Activated CD8-positive, alpha-beta T cell treated with anti-CD3 and anti-CD28 coated beads, Interleukin-2, amount 10 ng/mL, durations not matched to agents 7 days and 5 days (primary cell): ENCODE measurements at regions not wholly inside any gene's neighbourhood (a gene's known extent, or its start where the extent isn't known, plus 50 kb on each side); places are given as distances from the start of the nearest gene placed in this dataset.
A peak's percentile ranks its signal among the peaks of the same experiment; 100 is the strongest.

Experiments used
- ATAC-seq: fragments of 150-1000 bp; cut with Tn5 transposase; one replicate; pipeline ENCODE4 v1.10.0; 2021; ENCODE audit warnings: moderate library complexity
- CTCF ChIA-PET: fragments of 350-600 bp; sonication (Branson Sonifier 250); formaldehyde crosslinking; loops from one replicate; lab custom pipeline; 2021; ENCODE audit warnings: antibody characterized with exemption; lab: Charles Lee
- POLR2A ChIA-PET: fragments of 350-600 bp; sonication (Branson Sonifier 250); formaldehyde crosslinking; loops from one replicate; lab custom pipeline; 2021; ENCODE audit warnings: antibody characterized with exemption; lab: Charles Lee
- DNase-seq: peaks from one replicate; pipeline ENCODE4 v3.0.0-alpha.2; 2020
- H3K27ac Mint-ChIP-seq: one replicate; pipeline ENCODE4 v1.8.0; 2021; ENCODE audit warnings: mild to moderate bottlenecking, mixed read lengths
- H3K27me3 Mint-ChIP-seq: one replicate; pipeline ENCODE4 v1.8.0; 2021; ENCODE audit warnings: low read depth, mixed read lengths
- H3K36me3 Mint-ChIP-seq: one replicate; pipeline ENCODE4 v1.8.0; 2021; ENCODE audit warnings: low read depth, mixed read lengths
- H3K4me1 Mint-ChIP-seq: one replicate; pipeline ENCODE4 v1.8.0; 2021; ENCODE audit warnings: low read depth, mixed read lengths
- H3K4me3 Mint-ChIP-seq: one replicate; pipeline ENCODE4 v1.8.0; 2021; ENCODE audit warnings: mild to moderate bottlenecking, mixed read lengths
- H3K9me3 Mint-ChIP-seq: one replicate; pipeline ENCODE4 v1.8.0; 2022; ENCODE audit warnings: mixed read lengths; ENCODE audit not compliant: insufficient read depth

DNA sequence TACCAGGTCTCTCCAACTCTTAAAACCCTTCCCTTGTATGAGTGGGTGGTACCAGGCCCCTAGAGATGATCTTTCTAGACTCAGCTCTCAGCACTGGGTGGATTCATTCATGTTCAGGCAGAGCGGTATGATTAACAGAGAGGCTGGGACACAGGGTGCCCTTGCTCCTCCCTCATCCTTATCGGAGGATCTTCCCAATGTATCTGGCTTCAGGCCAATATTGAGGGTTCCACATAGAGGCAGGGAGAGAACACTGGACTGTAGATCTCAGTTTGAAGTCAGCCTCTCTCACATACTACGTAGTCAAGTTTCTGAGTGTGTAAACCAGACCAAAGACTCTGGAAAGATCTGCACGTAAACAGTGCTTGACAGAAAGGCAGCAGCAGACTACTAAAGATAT is 366.2 kb downstream of the DHX35 start:
- Mint-ChIP-seq H3K27me3 (peaks cover 3% of the 10 kb centered on the region), H3K4me3 (no peak overlapping the region), H3K27ac (no peak overlapping the region), H3K4me1 (no peaks in the 10 kb centered on the region), H3K9me3 (no peaks in the 10 kb centered on the region), H3K36me3 (no peaks in the 10 kb centered on the region)
- no peak for ATAC-seq
- ChIA-PET POLR2A (no interaction called here), CTCF (no interaction called here)
- DNase-seq = no peak

DNA sequence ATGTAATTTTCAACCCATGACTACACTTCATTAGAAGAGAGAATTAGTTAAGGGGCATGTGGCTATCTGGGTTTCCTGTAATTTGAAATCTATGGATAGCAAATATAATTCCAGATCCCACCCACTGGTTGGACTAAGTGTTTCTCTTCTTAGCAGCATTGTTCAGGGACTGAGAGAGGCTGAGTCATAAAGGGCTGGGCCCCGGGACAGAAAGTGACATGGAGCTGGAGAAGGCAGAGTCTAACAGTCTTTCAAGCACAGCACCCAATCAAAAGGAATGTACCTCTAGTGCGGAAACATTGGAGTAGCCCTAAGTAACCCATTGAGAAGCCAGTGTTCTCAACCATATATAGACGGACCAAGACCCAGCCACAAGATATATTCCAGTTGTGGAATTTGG is 363.9 kb downstream of the DHX35 start:
- DNase-seq (no peak), ATAC-seq (no peak)
- Mint-ChIP-seq H3K4me3 (no peak overlapping the region), H3K27ac (no peak overlapping the region), H3K36me3 (no peaks in the 10 kb centered on the region), H3K27me3 (peaks cover 5% of the 10 kb centered on the region), H3K9me3 (no peaks in the 10 kb centered on the region), H3K4me1 (no peaks in the 10 kb centered on the region)
- CTCF ChIA-PET = no interaction called here
- POLR2A ChIA-PET = no interaction called here

DNA sequence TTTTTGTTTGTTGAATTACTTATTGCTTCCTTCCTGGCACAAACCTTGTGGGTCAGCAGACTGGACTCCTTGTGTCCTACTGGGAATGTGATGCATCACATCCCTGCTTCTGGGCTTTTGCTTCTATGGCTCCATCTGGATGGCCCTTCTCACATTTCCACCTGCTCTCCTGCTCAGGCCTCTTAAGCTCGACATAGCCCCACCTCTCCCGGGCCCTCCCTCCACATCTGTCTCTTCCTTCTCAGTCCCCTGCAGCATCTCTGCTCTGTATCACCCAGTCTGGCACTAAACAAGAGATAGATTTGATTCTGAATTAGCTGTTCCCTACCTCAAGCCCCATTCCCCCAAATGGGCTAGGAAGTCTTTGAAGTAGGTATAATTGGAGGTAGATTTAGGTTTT is 356.8 kb downstream of the DHX35 start:
- no peaks in the 10 kb centered on the region for H3K4me1 Mint-ChIP-seq
- CTCF ChIA-PET = no interaction called here
- POLR2A ChIA-PET = no interaction called here
- peaks cover 5% of the 10 kb centered on the region for H3K27me3 Mint-ChIP-seq
- H3K36me3 Mint-ChIP-seq = no peaks in the 10 kb centered on the region
- no peaks in the 10 kb centered on the region for H3K9me3 Mint-ChIP-seq
- ATAC-seq = no peak
- DNase-seq = no peak
- no peak overlapping the region for H3K4me3 Mint-ChIP-seq
- no peak overlapping the region for H3K27ac Mint-ChIP-seq

DNA sequence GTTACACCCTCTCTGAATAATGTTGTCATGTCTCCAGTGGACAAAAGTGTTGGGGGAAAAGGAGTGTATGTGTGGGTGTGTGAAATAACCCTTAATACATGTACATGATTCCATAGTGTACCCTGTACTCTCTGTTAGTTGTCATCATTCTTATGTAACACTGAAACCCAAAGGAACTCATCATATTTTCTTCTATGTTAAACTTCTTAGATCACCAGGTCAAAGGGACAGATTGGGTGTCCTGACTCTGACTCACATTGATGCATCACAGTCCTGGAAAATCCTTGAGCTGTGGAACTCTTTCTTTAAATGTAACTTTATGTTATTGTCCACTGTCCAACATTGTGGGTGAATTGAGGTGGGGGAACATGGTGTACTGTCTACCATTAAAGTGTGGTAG is 350.5 kb downstream of the DHX35 start:
- no peak for ATAC-seq
- no peak overlapping the region for H3K27ac Mint-ChIP-seq
- CTCF ChIA-PET = no interaction called here

DNA sequence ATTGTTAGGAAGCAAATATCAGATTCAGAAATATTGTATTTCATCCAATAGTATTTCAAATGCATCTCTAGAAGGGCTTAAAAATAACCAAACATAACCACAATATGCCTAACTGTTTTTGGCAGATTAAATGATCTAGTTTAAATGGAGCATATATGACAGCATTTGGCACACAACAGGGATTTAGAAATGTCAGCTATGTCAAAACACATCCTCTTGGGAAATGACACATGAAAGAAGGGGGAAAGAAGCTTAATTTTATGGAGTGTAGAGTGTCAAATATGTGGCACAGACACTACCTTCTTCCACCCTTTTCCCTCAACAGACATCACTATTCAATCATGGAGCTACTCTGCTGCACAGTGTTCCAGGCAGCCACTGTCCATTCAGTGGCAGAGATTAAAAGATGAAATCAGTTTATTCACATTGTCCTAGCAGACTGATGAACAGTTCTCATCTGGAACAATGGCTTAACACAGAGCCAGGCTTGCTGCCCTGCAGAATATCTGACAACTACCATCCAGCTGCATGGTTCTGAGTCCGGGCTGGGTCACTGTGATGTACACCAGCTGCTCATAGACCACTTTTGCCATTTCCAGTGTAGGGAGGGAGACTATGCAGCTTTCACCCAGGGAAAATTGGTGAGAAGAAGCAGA is 349.8 kb downstream of the DHX35 start:
- no peaks in the 10 kb centered on the region for H3K4me1 Mint-ChIP-seq
- POLR2A ChIA-PET = no interaction called here
- H3K27ac Mint-ChIP-seq = no peak overlapping the region
- H3K4me3 Mint-ChIP-seq = no peak overlapping the region
- CTCF ChIA-PET = no interaction called here
- ATAC-seq (no peak), DNase-seq (no peak)
- no peaks in the 10 kb centered on the region for H3K36me3 Mint-ChIP-seq
- no peaks in the 10 kb centered on the region for H3K27me3 Mint-ChIP-seq
- H3K9me3 Mint-ChIP-seq = no peaks in the 10 kb centered on the region

More for the DNA sequence above, 350.5 kb downstream of the DHX35 start:
- DNase-seq = no peak
- no peaks in the 10 kb centered on the region for H3K27me3 Mint-ChIP-seq
- H3K9me3 Mint-ChIP-seq = no peaks in the 10 kb centered on the region
- H3K36me3 Mint-ChIP-seq = no peaks in the 10 kb centered on the region
- no peak overlapping the region for H3K4me3 Mint-ChIP-seq
- POLR2A ChIA-PET = no interaction called here
- H3K4me1 Mint-ChIP-seq = no peaks in the 10 kb centered on the region

DNA sequence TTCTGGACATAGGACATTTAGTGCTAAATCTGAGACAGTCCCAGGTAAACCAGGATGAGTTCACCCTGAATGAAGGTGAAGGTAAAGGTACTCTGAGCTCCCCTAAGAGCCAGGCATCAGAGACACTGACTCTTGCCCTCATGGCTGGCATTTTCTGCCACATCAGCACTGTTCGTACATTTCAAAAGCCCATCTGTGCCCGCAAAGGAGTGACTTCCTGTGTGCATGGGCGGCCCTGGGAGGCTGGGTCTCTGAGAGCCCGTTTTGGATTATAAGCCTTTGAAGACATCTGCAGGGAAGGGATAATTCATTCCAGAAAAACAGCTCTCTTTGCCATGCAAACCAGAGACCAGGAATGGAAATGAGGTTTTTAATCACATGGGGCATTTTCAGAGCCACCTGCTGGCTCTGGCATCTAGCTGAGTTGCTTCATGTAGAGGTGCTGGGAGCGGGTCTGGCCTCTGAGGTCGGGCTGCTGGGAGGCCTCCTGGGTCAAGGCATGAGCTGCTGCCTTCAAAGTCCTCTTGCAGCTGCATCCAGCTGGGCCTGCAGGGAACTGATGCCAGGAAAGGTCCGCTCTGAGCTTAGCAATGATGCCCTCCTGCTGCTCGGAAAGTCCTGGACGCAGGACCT is 348.3 kb downstream of the DHX35 start:
- Mint-ChIP-seq H3K9me3 (no peaks in the 10 kb centered on the region), H3K27ac (no peak overlapping the region), H3K4me1 (no peaks in the 10 kb centered on the region), H3K27me3 (no peaks in the 10 kb centered on the region), H3K4me3 (no peak overlapping the region), H3K36me3 (no peaks in the 10 kb centered on the region)
- ChIA-PET POLR2A (no interaction called here), CTCF (no interaction called here)
- ATAC-seq (no peak), DNase-seq (no peak)

DNA sequence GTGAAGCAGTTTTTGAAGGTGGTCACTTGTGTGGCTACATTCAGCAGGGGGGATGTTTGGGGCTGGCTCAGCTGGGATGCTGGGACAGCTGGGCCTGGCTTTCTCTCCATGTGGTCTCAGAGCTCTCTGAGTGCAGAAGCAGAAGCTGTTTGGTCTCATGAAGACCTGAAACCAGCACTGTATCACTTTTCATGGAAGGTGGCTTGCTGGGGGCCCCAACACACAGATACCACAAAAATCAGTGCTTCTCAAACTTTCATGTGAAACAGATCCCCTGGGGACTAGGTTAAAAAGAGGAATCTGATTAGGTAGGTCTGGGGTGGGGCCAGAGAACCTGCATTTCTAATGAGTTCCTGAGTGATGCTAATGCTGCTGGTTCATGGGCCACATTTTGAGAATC is 347.3 kb downstream of the DHX35 start:
- no peak for DNase-seq
- CTCF ChIA-PET = no interaction called here
- Mint-ChIP-seq H3K36me3 (no peaks in the 10 kb centered on the region), H3K4me3 (no peak overlapping the region), H3K27ac (no peak overlapping the region), H3K9me3 (no peaks in the 10 kb centered on the region), H3K27me3 (no peaks in the 10 kb centered on the region), H3K4me1 (no peaks in the 10 kb centered on the region)
- ATAC-seq = no peak
- POLR2A ChIA-PET = no interaction called here

DNA sequence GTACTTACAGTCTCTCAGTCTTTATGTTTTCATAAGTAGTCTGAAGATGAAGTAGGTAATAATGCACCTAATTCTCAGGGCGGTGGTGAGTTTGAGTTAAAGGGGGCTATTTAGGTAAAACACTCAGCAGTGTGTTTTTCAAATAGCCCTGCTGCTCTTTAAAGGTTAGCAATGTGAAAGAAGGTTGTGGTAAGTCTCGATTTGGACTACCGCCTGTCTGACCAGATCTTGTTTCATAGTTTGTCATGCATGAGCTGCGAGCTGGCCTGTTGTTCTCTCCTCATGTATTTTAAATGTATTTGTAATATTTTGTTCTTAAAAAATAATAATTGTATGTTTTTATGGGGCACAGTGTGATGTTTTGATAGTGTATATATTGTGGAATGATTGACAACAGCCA is 340.2 kb downstream of the DHX35 start:
- no peaks in the 10 kb centered on the region for H3K36me3 Mint-ChIP-seq
- ChIA-PET POLR2A (no interaction called here), CTCF (no interaction called here)
- ATAC-seq (no peak), DNase-seq (no peak)
- H3K9me3 Mint-ChIP-seq = no peaks in the 10 kb centered on the region
- no peak overlapping the region for H3K4me3 Mint-ChIP-seq
- no peaks in the 10 kb centered on the region for H3K4me1 Mint-ChIP-seq
- no peaks in the 10 kb centered on the region for H3K27me3 Mint-ChIP-seq
- H3K27ac Mint-ChIP-seq = no peak overlapping the region

DNA sequence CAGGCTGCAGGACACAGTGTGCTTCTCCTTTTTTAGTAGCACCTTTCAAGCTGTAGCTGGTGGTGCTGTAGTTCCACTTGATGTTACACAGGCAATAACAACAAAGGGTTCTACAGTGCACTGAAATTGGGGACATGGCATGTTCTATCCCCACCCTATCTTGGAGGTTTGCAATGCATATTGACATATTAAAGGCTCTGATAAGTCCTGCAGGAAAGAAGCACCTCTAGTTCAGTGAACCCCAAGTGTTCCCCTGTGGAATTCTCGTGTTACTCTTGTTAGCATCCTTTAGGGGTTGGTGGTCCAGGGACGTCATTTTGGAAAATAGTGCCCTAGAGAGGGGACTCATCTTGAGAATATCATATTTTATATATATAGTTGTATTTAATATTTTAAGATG is 337.6 kb downstream of the DHX35 start:
- Mint-ChIP-seq H3K4me1 (no peaks in the 10 kb centered on the region), H3K27me3 (no peaks in the 10 kb centered on the region), H3K4me3 (no peak overlapping the region), H3K9me3 (no peaks in the 10 kb centered on the region), H3K27ac (no peak overlapping the region), H3K36me3 (no peaks in the 10 kb centered on the region)
- CTCF ChIA-PET = no interaction called here
- DNase-seq (no peak), ATAC-seq (no peak)
- POLR2A ChIA-PET = no interaction called here

DNA sequence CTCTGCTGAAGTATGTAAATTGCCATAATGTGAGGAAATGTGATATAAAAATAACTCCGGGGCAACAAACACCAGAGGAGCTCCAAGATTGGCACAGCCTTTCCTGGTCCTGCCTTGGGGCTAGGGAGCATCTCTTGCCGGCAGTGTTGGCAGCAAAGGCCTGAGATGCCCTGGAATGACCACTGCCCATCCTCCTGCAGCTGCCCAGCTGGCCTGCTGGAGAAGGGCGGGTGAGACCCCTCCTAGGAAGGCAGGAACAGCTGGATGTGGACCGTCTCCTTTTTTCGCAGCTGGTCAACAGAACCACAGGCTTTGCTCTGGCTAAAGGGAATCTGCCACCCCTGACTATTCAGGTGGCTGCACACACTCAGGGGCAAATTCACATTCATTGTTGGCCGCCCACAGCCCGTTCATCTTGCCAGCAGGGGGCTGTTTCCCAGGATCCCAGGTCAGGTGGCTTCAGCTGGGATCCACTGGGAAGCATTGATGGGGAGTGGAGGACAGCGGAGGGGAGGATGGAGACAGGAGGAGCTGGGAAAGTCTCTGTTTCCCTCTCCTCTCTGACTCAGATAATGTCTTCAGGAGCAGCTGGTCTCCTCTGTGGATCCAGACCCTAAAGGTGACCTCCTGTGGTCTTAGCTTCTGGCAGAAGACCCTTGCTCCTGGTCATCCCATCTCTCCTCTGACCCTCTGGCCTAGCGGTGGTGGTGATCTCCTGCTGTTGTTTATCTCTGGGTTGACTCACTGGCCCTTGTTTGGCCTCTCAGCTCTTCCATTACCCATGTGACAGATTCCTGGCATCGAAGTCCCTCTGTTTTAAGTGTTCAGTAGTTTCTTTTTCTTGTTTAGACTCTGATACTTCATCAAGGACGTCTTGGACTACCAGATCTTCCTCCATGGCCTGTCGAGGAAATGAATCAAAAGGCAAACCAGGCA is 336.7 kb downstream of the DHX35 start:
- Mint-ChIP-seq H3K27ac (peak overlapping the region; percentile 30), H3K27me3 (no peaks in the 10 kb centered on the region), H3K9me3 (no peaks in the 10 kb centered on the region), H3K4me1 (no peaks in the 10 kb centered on the region), H3K4me3 (no peak overlapping the region), H3K36me3 (no peaks in the 10 kb centered on the region)
- DNase-seq (no peak), ATAC-seq (no peak)
- CTCF ChIA-PET = no interaction called here
- POLR2A ChIA-PET = no interaction called here

DNA sequence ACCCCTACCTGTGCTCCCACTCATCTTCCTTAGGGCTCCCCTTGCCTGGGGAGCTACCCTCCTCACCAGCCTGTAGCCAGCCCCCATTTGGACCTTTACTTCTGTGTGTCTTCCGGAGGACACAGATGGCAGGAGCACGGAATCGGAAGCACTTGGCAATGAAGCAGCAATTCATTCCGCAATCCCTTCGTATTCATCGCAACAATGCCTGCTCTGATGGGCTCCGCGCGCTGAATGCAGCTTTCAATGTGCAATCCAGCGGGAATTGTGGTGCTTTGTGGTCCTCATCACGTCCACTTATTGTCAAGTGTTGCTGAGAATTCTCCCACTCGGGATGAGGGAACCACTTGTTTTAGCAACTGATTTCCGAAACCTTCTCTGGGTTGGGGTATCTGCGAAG is 336.0 kb downstream of the DHX35 start:
- ChIA-PET CTCF (no interaction called here), POLR2A (no interaction called here)
- Mint-ChIP-seq H3K4me3 (no peak overlapping the region), H3K4me1 (no peaks in the 10 kb centered on the region), H3K27me3 (no peaks in the 10 kb centered on the region), H3K36me3 (no peaks in the 10 kb centered on the region), H3K9me3 (no peaks in the 10 kb centered on the region), H3K27ac (peak overlapping the region; percentile 30)
- ATAC-seq (no peak), DNase-seq (no peak)

DNA sequence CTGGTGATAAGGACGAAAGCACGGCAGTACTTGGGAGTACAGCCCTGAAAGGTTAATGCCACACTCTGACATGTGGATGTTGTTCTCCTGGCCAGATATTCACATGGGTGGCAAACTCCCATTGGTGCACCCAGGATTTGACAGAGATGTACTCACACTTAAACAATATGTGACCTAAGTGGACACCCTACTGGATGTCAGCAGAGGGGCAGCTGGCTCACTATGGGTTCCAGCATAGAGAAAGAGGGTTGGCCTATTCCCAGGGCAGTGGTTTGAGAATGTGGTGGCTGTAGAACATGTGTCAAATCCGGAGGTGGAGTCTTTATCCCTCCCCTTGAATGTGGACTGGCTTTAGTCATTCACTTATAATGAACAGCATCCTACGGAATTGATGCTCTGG is 333.2 kb downstream of the DHX35 start:
- DNase-seq (no peak), ATAC-seq (no peak)
- no peaks in the 10 kb centered on the region for H3K9me3 Mint-ChIP-seq
- no peaks in the 10 kb centered on the region for H3K4me1 Mint-ChIP-seq
- POLR2A ChIA-PET = no interaction called here
- H3K36me3 Mint-ChIP-seq = no peaks in the 10 kb centered on the region
- CTCF ChIA-PET = no interaction called here
- peaks cover 1% of the 10 kb centered on the region for H3K27me3 Mint-ChIP-seq
- no peak overlapping the region for H3K27ac Mint-ChIP-seq
- H3K4me3 Mint-ChIP-seq = no peak overlapping the region
